ENCODE measurements at regions not wholly inside any gene's neighbourhood (a gene's known extent, or its start where the extent isn't known, plus 50 kb on each side); places are given as distances from the start of the nearest gene placed in this dataset.

GRCh38 chr9:74117731-74118130, 379.4 kb upstream of the RORB start:
- TF ChIP-seq CTCF (IDR thresholded peaks at IDR 0.05) (no peak), POLR2A (IDR thresholded peaks at IDR 0.05) (no peak)

All from body of pancreas (tissue), 4 donors.